Hematopoietic multipotent progenitor cell treated with erythropoietin and hydrocortisone succinate and interleukin-3 and kit ligand, for 8 days (in vitro differentiated cells): ENCODE measurements at regions not wholly inside any gene's neighbourhood (a gene's known extent, or its start where the extent isn't known, plus 50 kb on each side); places are given as distances from the start of the nearest gene placed in this dataset.

ENCODE experiments used
- DNase-seq: peaks from one replicate; pipeline ENCODE4 v3.0.0-alpha.2; 2015

DNA sequence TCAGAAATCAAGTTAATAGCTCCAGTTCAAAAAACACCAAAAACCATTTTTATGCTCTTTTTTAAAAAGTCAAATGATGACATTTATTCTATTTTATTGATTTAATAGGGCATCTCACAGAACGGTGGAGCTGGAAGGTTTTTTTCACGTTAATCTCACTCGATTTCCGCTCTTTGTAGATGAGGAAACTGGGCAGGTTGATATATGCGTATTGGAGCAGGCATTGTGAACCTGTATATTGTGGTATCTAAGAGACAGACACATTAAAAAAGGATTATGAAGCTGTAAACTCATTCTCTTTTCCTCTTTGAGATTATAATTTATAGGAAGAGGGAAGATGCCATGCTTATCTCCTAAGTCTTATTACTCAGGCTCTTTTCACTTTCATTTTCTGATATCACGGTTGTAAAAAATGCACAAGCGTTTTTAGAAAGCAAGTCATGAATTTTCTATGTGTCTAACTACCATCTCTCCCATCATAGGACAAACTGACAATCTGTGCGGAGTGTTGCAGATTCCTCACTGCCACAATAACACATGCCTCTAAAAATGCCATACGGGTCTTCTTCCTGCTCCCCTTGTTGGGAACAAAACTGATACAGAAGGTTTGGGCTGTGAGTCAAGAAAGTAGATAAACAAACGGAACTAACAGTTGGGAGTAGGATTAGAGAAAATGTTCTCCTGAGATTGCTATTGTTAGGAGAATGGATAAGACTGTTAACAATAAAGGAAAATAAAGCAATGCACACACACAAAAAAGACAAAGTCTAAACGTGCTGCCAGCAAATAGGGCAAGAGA lies 1997.7 kb downstream of the MAT2B start:
- no peak for DNase-seq

DNA sequence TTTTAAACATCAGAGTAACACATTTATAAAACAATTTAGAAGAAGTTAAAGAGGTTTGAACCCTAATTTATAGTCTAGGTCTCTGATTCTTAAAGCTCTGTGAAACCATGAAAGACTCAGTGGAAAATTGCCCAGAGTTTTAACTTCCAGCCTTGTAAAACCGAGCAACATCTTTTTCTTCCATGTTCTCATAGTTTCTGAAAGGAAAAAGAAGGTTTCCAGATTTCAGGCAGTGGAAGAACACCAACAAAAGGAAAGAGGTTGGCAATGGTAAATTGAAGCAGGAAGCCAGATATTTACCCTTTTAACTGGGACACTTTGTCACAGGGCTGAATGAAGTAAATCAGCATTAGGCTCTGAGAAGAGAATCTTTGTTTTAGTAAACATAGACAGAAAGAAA lies 1999.3 kb downstream of the MAT2B start:
- no peak for DNase-seq

DNA sequence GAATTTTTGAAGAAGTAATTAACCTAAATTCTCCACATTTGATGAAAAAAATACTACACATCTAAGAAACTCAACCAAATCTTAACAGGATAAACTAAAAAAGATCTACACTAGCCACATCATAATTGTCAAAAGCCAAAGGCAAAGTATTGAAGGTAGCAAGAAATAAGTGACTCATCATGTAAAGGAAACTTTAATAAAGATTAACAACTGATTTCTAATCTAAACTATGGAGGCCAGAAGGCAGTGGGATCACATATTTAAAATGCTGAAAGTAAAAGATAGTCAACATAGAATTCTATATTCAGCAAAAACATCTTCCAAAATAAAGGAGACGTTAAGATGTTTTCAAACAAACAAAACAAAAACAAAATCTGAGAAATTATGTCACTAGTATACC lies 2002.9 kb downstream of the MAT2B start:
- no peak for DNase-seq

- DNase-seq = no peak
Observed at GRCh38 chr5:165508861-165509260, 2003.4 kb downstream of the MAT2B start.

GRCh38 chr5:165521816-165522610 lies 2016.6 kb downstream of the MAT2B start:
- DNase-seq = no peak

- no peak for DNase-seq
Observed at GRCh38 chr5:165525271-165525670, 2019.9 kb downstream of the MAT2B start.

GRCh38 chr5:165526357-165526756 lies 2020.9 kb downstream of the MAT2B start:
- DNase-seq = no peak

DNA sequence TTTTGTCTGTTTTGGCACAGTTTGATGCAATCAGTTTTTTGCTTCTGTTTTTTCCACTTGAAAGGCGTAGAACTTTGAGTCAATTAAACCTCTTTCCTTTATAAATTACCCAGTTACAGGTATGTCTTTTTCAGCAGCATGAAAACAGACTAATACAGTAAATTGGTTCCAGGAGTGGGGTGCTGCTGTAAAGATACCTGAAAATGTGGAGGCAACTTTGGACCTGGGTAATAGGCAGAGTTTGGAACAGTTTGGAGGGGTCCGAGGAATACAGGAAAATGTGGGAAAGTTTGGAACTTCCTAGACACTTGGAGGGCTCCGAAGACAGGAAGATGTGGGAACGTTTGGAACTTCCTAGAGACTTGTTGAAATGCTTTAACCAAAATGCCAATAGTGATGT lies 2022.2 kb downstream of the MAT2B start:
- no peak for DNase-seq

DNA sequence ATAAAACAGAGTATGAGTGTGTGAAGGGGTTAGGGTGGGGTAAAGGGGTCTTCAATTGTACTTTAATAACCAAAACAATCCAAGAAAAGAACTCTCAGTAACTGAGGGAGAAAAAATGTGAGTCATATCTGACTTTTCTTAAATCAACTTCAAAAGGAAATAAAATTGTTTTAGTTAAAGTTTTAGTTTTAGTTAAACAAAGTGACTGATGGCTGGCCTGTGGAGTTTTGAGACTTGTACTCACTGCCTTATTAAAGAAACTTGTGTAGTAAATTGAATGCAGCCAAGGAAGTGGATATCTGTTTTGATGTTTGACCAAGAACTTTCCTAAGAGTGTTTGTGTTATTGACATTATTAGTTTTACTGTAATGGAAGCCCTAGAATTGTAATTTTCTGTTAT lies 2032.6 kb downstream of the MAT2B start:
- DNase-seq = no peak

DNA sequence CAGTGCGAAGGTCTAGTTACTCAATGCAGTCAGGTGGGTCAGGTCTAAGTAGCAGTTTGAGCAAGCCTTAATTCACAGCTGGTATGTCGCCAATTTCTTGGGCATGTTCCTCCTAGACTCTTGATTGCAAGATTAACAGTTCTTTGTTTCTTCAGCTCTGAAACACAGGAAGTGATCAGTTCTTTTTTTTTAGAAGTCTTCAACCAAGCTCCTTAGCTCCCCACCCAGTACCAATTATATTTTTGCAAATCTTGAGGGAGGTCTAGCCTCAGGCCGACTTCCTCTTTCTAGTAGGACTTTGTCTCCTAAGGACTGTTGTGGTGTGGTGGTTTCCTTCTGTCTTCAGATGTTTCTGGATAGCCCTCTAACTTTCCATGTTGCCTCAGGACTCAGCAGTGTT lies 2054.2 kb downstream of the MAT2B start:
- DNase-seq = peak; percentile 36

- no peak for DNase-seq
Observed at GRCh38 chr5:165560648-165561047, 2055.2 kb downstream of the MAT2B start.

DNA sequence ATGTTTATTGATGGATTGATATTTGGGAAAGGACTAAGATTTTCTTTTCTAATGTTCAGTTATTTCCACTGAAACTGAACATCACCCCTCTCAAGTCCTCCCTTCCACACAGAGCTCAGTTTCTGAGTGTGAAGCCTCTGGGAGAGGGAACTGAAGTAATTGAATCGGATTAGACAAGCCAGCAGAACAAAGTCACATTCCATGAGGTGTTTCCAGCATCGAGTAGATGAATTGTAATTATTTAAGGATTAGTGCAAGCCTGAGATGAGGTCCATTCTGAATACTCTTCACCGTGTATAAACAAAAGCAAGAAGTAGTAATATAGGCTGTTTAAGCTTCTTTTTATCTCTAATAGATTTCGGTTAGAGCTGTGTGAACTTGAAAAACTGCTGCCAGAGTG lies 2060.5 kb downstream of the MAT2B start:
- no peak for DNase-seq

DNA sequence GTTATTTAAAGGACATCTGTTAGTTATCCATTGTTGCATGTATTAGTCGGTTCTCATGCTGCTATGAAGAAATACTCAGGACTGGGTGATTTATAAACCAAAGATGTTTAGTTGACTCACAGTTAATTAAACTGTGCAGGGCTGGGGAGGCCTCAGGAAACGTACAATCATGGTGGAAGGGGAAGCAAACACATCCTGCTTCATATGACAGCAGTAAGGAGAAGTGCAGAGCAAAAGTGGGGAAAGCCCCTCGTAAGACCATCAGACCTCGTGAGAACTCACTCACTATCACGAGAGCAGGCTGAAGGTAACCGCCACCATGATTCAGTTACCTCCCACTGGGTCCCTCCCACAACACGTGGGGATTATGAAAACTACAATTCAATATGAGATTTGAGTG lies 2064.1 kb downstream of the MAT2B start:
- no peak for DNase-seq

DNA sequence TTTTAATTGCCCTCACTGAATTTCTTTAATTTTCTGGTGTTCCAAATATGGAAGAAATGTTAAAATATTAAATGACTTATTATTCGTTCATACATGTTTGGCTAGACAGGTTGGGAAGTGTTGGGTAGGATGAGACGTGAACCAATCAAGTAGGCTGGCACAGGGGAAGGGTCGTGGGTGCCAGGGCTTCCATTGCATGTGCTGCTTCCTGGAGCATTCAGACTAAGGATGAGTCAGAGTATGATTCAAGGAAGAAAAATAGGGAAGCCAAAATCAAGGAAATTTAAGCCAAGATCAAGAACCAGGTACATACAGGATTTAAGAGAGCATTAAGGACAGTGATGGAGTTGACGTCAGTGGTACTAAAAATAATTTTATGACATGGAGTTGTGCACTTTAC lies 2068.0 kb downstream of the MAT2B start:
- no peak for DNase-seq

- no peak for DNase-seq
Observed at GRCh38 chr5:165574100-165574499, 2068.7 kb downstream of the MAT2B start.

DNA sequence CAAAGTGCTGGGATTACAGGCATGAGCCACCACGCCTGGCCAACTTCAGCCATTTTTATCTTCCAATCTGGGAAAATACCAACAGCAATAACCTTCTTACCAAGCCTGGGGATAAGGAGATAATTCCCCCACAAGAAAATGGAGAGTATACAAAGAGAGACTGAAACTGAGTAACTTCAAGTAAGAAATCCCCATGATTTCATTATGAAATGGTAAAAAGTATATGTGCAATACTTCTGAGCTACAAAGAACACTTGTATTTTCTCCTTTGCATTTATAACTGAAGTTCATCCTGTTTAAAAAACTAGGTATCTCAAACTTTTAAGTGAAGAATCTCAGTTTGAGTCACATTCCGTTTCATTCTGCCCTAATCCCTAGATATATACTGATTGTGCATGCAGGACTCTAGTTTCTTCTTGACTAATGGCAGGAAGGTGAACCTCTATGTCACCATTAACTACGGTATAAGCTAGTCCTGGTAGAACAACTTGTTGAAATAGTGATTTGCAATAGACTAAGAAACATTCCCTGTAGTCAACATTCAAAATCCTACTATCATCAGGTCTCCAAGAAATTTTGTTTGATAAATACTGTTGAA lies 2071.4 kb downstream of the MAT2B start:
- DNase-seq = no peak

DNA sequence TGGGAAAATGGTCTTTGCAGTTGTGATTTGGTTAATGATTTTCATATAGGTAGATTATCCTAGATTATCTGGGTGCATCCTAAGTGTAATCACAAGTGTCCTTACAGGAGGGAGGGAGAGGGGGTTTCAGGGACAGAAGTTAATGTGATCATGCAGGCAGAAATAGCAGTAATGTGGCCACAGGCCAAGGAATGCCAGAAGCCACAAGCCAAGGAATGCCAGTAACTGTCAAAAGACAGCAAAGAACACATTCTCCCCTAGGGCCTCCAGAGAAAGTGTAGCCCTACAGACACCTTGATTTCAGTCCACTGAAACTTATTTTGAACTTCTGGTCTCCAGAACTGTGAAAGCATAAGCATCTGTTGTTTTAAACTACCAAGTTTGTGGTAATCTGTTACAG lies 2074.5 kb downstream of the MAT2B start:
- no peak for DNase-seq

DNA sequence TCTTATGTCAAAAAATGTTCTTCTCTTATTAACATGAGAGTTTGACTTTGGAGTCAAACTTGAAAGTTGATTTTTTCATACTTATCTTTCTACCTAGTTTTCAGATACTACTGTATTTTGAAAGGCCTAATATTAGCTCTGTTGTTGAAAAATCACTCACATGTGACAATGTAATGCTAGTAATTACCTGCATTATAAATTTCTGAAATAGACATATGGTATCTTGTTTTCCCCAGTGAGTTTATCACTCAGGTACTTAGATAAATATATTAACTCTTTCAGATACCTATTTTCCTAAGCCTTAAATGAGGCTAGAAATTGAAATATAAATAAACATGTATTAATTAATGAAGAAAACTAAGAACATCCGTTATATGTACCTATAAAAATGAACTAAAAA lies 2089.3 kb downstream of the MAT2B start:
- DNase-seq = no peak

- DNase-seq = no peak
Observed at GRCh38 chr5:165602529-165602928, 2097.1 kb downstream of the MAT2B start.

GRCh38 chr5:165607026-165607425 lies 2101.6 kb downstream of the MAT2B start:
- DNase-seq = no peak

DNA sequence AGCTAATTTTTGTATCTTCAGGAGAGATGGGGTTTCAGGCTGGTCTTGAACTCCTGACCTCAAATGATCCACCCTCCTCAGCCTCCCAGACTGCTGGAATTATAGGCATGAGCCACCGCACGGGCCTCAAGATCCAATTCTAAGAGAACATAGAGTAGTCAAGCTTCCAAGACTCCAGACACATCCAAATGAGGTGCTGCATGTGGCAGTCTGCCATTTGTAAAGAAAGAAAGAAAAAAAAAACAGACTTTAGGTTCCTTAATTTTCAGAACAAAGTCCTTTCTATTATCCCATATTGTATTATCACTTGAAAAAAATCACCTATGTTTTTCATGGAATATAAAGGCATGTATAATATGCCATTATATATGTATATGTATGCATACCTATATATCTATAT lies 2104.5 kb downstream of the MAT2B start:
- DNase-seq = no peak

DNA sequence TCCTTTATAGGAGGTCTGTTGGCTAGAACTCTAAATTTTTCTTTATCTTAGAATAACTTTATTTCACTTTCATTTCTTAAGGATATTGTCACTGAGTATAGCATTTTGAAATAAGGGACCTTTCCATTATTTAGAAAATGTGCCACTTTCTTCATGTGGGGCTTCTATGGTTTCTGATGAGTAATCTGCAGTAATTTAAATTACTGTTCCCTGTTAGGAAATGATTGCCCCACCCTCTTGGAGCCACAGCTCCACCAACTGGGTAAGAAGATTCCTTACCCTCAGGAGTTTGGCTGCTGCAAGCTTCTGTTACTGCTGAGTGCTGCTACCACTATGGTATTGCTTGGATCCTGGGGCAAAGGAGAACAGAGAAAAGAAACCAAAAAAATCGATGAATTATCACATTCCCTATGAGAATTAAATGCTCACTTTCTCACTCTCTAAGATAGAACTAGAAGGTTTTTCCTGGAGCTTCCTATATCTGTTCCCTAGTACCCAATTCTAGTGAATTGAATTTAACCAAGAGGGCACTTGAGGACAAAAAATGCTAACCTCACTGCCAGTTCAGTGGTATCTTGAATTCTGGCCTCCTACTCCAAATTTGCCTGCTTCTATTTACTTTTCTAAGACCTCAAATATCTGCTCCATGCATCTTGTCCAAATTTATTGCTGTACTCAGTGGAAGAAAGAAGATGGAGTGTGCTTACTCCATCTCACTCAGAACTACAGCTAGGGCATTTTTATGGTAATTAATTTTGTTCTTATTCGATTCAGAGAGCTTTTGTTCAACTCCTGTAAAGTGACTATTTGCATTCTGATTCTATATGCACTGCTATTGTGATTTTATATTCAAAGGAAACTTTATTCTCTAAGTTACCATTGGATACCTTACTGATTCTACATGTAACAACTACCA lies 2111.3 kb downstream of the MAT2B start:
- DNase-seq = no peak

GRCh38 chr5:165617491-165617890 lies 2112.1 kb downstream of the MAT2B start:
- DNase-seq = no peak
